PC-9 (cell line): ENCODE measurements at regions not wholly inside any gene's neighbourhood (a gene's known extent, or its start where the extent isn't known, plus 50 kb on each side); places are given as distances from the start of the nearest gene placed in this dataset.

Source experiments
- EZH2 ChIP-seq: fragments of 200-600 bp; sonication (generic); IDR thresholded peaks from 2 replicates; pipeline ENCODE4 v1.8.0; 2017; ENCODE audit warnings: antibody characterized with exemption, low read depth
- TF ChIP-seq, protein P1 (sequence below): fragments of 200-600 bp; sonication (generic); conservative IDR thresholded peaks from 2 replicates; pipeline ENCODE4 v1.6.1; 2017; ENCODE audit warnings: mixed run types, antibody characterized with exemption, mild to moderate bottlenecking, moderate library complexity

DNA sequence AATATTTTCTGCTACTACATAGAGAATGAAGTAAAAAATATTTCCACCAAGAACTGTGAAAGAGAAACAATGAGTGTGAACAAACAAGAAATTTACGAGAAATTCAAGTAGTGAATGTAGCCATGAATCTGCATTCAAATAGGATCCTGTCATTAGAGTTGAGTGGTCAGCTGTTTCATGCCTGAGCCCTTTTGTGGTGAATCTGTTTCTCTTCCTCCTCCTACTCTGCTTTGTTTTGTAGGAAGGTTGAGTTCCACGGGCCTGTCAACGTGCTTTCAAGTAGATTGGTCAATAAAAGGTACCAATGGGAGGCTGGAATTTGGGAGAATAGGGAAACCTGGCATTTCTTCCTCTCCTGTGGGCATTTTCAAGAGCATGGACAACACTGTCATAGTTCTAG lies 1749.6 kb upstream of the FLRT2 start:
- no peak for TF ChIP-seq EZH2
- TF ChIP-seq, protein P1, sequence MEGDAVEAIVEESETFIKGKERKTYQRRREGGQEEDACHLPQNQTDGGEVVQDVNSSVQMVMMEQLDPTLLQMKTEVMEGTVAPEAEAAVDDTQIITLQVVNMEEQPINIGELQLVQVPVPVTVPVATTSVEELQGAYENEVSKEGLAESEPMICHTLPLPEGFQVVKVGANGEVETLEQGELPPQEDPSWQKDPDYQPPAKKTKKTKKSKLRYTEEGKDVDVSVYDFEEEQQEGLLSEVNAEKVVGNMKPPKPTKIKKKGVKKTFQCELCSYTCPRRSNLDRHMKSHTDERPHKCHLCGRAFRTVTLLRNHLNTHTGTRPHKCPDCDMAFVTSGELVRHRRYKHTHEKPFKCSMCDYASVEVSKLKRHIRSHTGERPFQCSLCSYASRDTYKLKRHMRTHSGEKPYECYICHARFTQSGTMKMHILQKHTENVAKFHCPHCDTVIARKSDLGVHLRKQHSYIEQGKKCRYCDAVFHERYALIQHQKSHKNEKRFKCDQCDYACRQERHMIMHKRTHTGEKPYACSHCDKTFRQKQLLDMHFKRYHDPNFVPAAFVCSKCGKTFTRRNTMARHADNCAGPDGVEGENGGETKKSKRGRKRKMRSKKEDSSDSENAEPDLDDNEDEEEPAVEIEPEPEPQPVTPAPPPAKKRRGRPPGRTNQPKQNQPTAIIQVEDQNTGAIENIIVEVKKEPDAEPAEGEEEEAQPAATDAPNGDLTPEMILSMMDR = no peak
